HG03354 (cell line): ENCODE measurements at regions not wholly inside any gene's neighbourhood (a gene's known extent, or its start where the extent isn't known, plus 50 kb on each side); places are given as distances from the start of the nearest gene placed in this dataset.
A peak's percentile ranks its signal among the peaks of the same experiment; 100 is the strongest.

Source experiments
- ATAC-seq: cut with Tn5 transposase; IDR thresholded peaks from one replicate; pipeline ENCODE4 v1.9.1; 2021; ENCODE audit warnings: mild to moderate bottlenecking; ENCODE audit not compliant: unreplicated experiment, poor library complexity, severe bottlenecking

GRCh38 chr1:163406772-163407171 lies 85.0 kb downstream of the NUF2 start:
- no peak for ATAC-seq

GRCh38 chr1:163408262-163408661 lies 86.5 kb downstream of the NUF2 start:
- ATAC-seq, result no peak

- peak; percentile 39 for ATAC-seq
Measured at GRCh38 chr1:163410073-163410999, 88.6 kb downstream of the NUF2 start.

- no peak for ATAC-seq
Measured at GRCh38 chr1:163412221-163412620, 90.5 kb downstream of the NUF2 start.

GRCh38 chr1:163414778-163415177 lies 93.0 kb downstream of the NUF2 start:
- ATAC-seq, result peak; percentile 92

GRCh38 chr1:163421701-163422100 lies 99.9 kb downstream of the NUF2 start:
- ATAC-seq, result no peak

GRCh38 chr1:163422738-163423404 lies 101.1 kb downstream of the NUF2 start:
- ATAC-seq, result no peak

GRCh38 chr1:163426505-163427251 lies 104.9 kb downstream of the NUF2 start:
- no peak for ATAC-seq

GRCh38 chr1:163427279-163427678 lies 105.5 kb downstream of the NUF2 start:
- ATAC-seq, result no peak

- ATAC-seq, result no peak
Measured at GRCh38 chr1:163436140-163436812, 114.5 kb downstream of the NUF2 start.

- no peak for ATAC-seq
Measured at GRCh38 chr1:163439471-163439870, 117.7 kb downstream of the NUF2 start.

GRCh38 chr1:163440090-163440489 lies 118.3 kb downstream of the NUF2 start:
- ATAC-seq, result no peak

GRCh38 chr1:163442231-163442879 lies 120.6 kb downstream of the NUF2 start:
- ATAC-seq, result no peak

GRCh38 chr1:163442895-163443294 lies 121.1 kb downstream of the NUF2 start:
- no peak for ATAC-seq

GRCh38 chr1:163443863-163444262 lies 122.1 kb downstream of the NUF2 start:
- ATAC-seq, result no peak

- ATAC-seq, result no peak
Measured at GRCh38 chr1:163444665-163445064, 122.9 kb downstream of the NUF2 start.

GRCh38 chr1:163450986-163451385 lies 129.2 kb downstream of the NUF2 start:
- no peak for ATAC-seq

- no peak for ATAC-seq
Measured at GRCh38 chr1:163459539-163459938, 137.8 kb downstream of the NUF2 start.

GRCh38 chr1:163467289-163467688 lies 145.5 kb downstream of the NUF2 start:
- no peak for ATAC-seq
